Superior temporal gyrus (tissue), 1 donor: ENCODE measurements at regions not wholly inside any gene's neighbourhood (a gene's known extent, or its start where the extent isn't known, plus 50 kb on each side); places are given as distances from the start of the nearest gene placed in this dataset.

Experiments used
- DNase-seq: peaks from one replicate; pipeline ENCODE4 v3.0.0-alpha.2; 2016; ENCODE audit errors: extremely low spot score

GRCh38 chr10:47053081-47053798 lies 142.0 kb downstream of the PTPN20 start:
- DNase-seq: no peak

- DNase-seq: no peak
Observed at GRCh38 chr10:47054974-47055373, 143.7 kb downstream of the PTPN20 start.

- no peak for DNase-seq
Observed at GRCh38 chr10:47055386-47056246, 144.4 kb downstream of the PTPN20 start.

- DNase-seq: no peak
Observed at GRCh38 chr10:47056247-47056510, 145.0 kb downstream of the PTPN20 start.

GRCh38 chr10:47057471-47057870 lies 146.2 kb downstream of the PTPN20 start:
- no peak for DNase-seq

GRCh38 chr10:47058032-47058702 lies 146.9 kb downstream of the PTPN20 start:
- no peak for DNase-seq

GRCh38 chr10:47058961-47059391 lies 147.7 kb downstream of the PTPN20 start:
- DNase-seq: no peak

- no peak for DNase-seq
Observed at GRCh38 chr10:47059606-47060311, 148.5 kb downstream of the PTPN20 start.

- no peak for DNase-seq
Observed at GRCh38 chr10:47060356-47060755, 149.1 kb downstream of the PTPN20 start.

GRCh38 chr10:47060993-47061500 lies 149.8 kb downstream of the PTPN20 start:
- DNase-seq: no peak

- no peak for DNase-seq
Observed at GRCh38 chr10:47061776-47062175, 150.5 kb downstream of the PTPN20 start.

GRCh38 chr10:47062441-47063200 lies 151.4 kb downstream of the PTPN20 start:
- no peak for DNase-seq

GRCh38 chr10:47063858-47064257 lies 152.6 kb downstream of the PTPN20 start:
- DNase-seq: no peak

- no peak for DNase-seq
Observed at GRCh38 chr10:47065903-47066302, 154.7 kb downstream of the PTPN20 start.

- DNase-seq: no peak
Observed at GRCh38 chr10:47067949-47068940, 157.0 kb downstream of the PTPN20 start.

GRCh38 chr10:47070541-47070940 lies 159.3 kb downstream of the PTPN20 start:
- no peak for DNase-seq

GRCh38 chr10:47071891-47072290 lies 160.7 kb downstream of the PTPN20 start:
- DNase-seq: no peak

GRCh38 chr10:47073967-47074366 lies 162.7 kb downstream of the PTPN20 start:
- DNase-seq: no peak

GRCh38 chr10:47076949-47077361 lies 165.7 kb downstream of the PTPN20 start:
- no peak for DNase-seq

- no peak for DNase-seq
Observed at GRCh38 chr10:47077386-47077785, 166.2 kb downstream of the PTPN20 start.
